HL-60 (cell line): ENCODE measurements at regions not wholly inside any gene's neighbourhood (a gene's known extent, or its start where the extent isn't known, plus 50 kb on each side); places are given as distances from the start of the nearest gene placed in this dataset.

Experiments used
- DNase-seq, 2 experiments: peaks; one replicate each; pipeline ENCODE4 v3.0.0-alpha.2; 2010 to 2020; ENCODE audit warnings: low read depth in 1 of 2, low spot score in 1 of 2
- H3K27ac ChIP-seq: fragments of 250-450 bp; sonication (Bioruptor Pico); replicated peaks from 2 replicates; pipeline ENCODE4 v1.5.1; 2020; ENCODE audit warnings: mild to moderate bottlenecking, moderate library complexity
- H3K27me3 ChIP-seq: fragments of 250-450 bp; sonication (Bioruptor Pico); 2 replicates; pipeline ENCODE4 v1.5.1; 2021; ENCODE audit warnings: mild to moderate bottlenecking, moderate library complexity; ENCODE audit not compliant: insufficient read depth, poor library complexity, severe bottlenecking
- H3K4me3 ChIP-seq: replicated peaks from 2 replicates; pipeline ENCODE4 v1.5.1; 2011; ENCODE audit warnings: mild to moderate bottlenecking, control low read depth, low read length; ENCODE audit not compliant: insufficient read depth
- CTCF ChIP-seq: IDR thresholded peaks from one replicate; pipeline ENCODE4 v1.5.1; 2011; ENCODE audit warnings: low read length, control low read depth, inconsistent platforms; ENCODE audit not compliant: insufficient read depth
- GABPA ChIP-seq: IDR thresholded peaks from 2 replicates; pipeline ENCODE4 v1.6.1; 2012; ENCODE audit warnings: low read depth
- POLR2AphosphoS5 ChIP-seq: IDR thresholded peaks from 2 replicates; pipeline ENCODE4 v1.6.1; 2012; ENCODE audit warnings: low read depth
- SPI1 ChIP-seq: IDR thresholded peaks from 2 replicates; pipeline ENCODE4 v1.6.1; 2012; ENCODE audit warnings: low read depth, mild to moderate bottlenecking, borderline replicate concordance
- TF ChIP-seq, protein P1 (sequence below): IDR thresholded peaks from 2 replicates; pipeline ENCODE4 v1.6.1; 2012; ENCODE audit warnings: low read depth; ENCODE audit not compliant: insufficient replicate concordance

DNA sequence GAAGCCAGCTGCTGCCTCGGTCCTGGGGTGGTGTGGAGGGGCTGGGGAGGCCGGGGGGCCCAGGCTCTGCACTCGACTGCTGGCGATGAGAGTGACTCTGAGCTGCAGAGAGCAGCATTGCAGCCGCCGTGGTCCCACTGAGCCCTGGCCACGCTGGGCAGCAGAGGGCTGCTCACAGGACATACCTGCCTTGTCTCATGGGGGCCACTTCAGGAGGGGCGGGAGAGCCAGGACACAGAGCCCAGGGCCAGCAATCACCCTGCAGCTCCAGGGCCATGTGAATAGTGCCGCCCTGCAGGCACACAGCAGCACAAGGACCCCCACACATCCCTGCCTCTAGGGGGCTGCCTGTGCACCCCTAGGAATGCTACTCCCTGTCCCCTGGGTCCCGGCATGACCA is 147.0 kb downstream of the CRYBB2 start:
- H3K27me3 ChIP-seq = no peaks in the 10 kb centered on the region
- no peak for DNase-seq
- H3K27ac ChIP-seq = no peak overlapping the region
- TF ChIP-seq SPI1 (no peak), POLR2AphosphoS5 (no peak), CTCF (no peak)
- TF ChIP-seq, protein P1, sequence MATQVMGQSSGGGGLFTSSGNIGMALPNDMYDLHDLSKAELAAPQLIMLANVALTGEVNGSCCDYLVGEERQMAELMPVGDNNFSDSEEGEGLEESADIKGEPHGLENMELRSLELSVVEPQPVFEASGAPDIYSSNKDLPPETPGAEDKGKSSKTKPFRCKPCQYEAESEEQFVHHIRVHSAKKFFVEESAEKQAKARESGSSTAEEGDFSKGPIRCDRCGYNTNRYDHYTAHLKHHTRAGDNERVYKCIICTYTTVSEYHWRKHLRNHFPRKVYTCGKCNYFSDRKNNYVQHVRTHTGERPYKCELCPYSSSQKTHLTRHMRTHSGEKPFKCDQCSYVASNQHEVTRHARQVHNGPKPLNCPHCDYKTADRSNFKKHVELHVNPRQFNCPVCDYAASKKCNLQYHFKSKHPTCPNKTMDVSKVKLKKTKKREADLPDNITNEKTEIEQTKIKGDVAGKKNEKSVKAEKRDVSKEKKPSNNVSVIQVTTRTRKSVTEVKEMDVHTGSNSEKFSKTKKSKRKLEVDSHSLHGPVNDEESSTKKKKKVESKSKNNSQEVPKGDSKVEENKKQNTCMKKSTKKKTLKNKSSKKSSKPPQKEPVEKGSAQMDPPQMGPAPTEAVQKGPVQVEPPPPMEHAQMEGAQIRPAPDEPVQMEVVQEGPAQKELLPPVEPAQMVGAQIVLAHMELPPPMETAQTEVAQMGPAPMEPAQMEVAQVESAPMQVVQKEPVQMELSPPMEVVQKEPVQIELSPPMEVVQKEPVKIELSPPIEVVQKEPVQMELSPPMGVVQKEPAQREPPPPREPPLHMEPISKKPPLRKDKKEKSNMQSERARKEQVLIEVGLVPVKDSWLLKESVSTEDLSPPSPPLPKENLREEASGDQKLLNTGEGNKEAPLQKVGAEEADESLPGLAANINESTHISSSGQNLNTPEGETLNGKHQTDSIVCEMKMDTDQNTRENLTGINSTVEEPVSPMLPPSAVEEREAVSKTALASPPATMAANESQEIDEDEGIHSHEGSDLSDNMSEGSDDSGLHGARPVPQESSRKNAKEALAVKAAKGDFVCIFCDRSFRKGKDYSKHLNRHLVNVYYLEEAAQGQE = no peak
- no peak overlapping the region for H3K4me3 ChIP-seq

- no peaks in the 10 kb centered on the region for H3K27me3 ChIP-seq
- H3K4me3 ChIP-seq = no peak overlapping the region
- no peak overlapping the region for H3K27ac ChIP-seq
- TF ChIP-seq POLR2AphosphoS5 = no peak
- no peak for TF ChIP-seq GABPA
- no peak for TF ChIP-seq SPI1
- no peak for TF ChIP-seq CTCF
- TF ChIP-seq, protein P1 = no peak
- no peak for DNase-seq
Observed at GRCh38 chr22:25366876-25367466, 147.5 kb downstream of the CRYBB2 start.

DNA sequence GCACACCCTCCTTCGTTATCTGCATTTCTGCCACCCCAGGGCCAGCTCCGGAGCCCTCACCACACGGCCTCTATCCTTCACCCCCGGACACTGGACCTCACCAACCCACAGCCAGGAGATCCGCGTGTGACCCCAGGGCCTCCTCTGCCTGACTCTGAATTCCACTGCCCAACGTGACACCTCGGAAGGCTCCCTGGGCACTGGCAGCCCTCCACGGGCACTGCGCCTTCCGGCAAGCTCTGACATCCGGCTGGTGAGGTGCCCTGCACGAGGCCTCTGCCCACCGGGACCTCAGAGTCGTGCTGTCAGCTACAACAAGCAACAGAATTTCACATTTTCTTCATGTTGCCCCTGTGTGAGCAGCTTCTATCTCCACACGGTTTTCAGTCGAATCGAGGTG is 148.3 kb downstream of the CRYBB2 start:
- TF ChIP-seq, protein P1 = no peak
- TF ChIP-seq POLR2AphosphoS5 = no peak
- no peak for TF ChIP-seq GABPA
- TF ChIP-seq CTCF = no peak
- no peak for TF ChIP-seq SPI1
- Histone ChIP-seq H3K27me3 (no peaks in the 10 kb centered on the region), H3K27ac (no peak overlapping the region), H3K4me3 (no peak overlapping the region)
- no peak for DNase-seq
